ENCODE measurements at regions not wholly inside any gene's neighbourhood (a gene's known extent, or its start where the extent isn't known, plus 50 kb on each side); places are given as distances from the start of the nearest gene placed in this dataset.

DNA sequence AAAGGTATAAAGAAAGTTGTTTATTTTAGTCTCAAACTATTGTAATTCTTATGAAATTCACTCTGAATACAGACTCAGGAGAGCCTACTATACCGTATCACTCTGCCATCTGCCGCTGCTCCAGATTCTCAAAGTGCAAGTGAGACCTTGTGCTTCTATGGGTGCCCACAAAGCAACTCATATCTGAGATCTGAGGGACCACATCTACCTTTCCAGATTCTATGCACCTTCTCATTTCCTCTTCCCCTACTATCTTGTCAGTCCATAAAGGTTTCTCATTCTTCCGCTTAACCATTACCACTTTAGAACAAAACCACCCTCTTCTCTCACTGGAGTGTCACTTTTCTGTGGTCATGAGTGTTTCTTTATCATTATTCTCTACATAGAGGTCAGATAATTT, 1236.9 kb downstream of the DIAPH3 start:
- no peak for TF ChIP-seq POLR2A (IDR thresholded peaks at IDR 0.05)
- no peak for TF ChIP-seq CTCF (IDR thresholded peaks at IDR 0.05)
